ENCODE measurements at regions not wholly inside any gene's neighbourhood (a gene's known extent, or its start where the extent isn't known, plus 50 kb on each side); places are given as distances from the start of the nearest gene placed in this dataset.
"Not testable (repeated sequence)": the region's sequence is repeated elsewhere in the genome, so short reads cannot be mapped to it uniquely, and the experiment has no call there.

- H3K79me2 ChIP-seq (ENCODE audit: control insufficient read depth, insufficient read depth, low read length): no peaks in the 10 kb centered on the region
- Mint-ChIP-seq H3K4me3 (no peak overlapping the region), H3K9me3 (ENCODE audit: insufficient read depth) (no peaks in the 10 kb centered on the region), H3K4me1 (no peaks in the 10 kb centered on the region), H3K27me3 (no peaks in the 10 kb centered on the region), H3K27ac (no peak overlapping the region)
- intact Hi-C loops (cut with micrococcal nuclease): no loop called here
- WGBS (ENCODE audit: insufficient coverage): 72% methylated on average over 3 of the region's 3 CpGs
- POLR2A ChIA-PET: no interaction called here
- TF ChIP-seq EZH2 (IDR thresholded peaks at IDR 0.05; ENCODE audit: borderline replicate concordance, insufficient read depth, low read depth, low read length, poor library complexity, severe bottlenecking) (no peak), CTCF (IDR thresholded peaks at IDR 0.05) (no peak)
- H4K20me1 ChIP-seq (ENCODE audit: control insufficient read depth, insufficient read depth, low read length, poor library complexity, severe bottlenecking): no peaks in the 10 kb centered on the region
- no peak overlapping the region for H2AFZ ChIP-seq (ENCODE audit: insufficient read depth, low read depth, low read length, poor library complexity, severe bottlenecking)
- no peak overlapping the region for H3K9ac ChIP-seq (ENCODE audit: low read length)
- H3K36me3 ChIP-seq (replicated peaks in 1 of 2; ENCODE audit: control extremely low read depth in 1 of 2, control insufficient read depth in 1 of 2, extremely low read depth in 1 of 2, insufficient read depth in 2 of 2, low read length in 1 of 2): no peaks in the 10 kb centered on the region
- no peak for DNase-seq
- H3K4me1 ChIP-seq (ENCODE audit: control insufficient read depth in 2 of 2, insufficient read depth in 2 of 2, low read length in 2 of 2): no peaks in the 10 kb centered on the region
- no peak overlapping the region for H3K4me2 ChIP-seq (replicated peaks; ENCODE audit: low read depth, low read length, poor library complexity, severe bottlenecking)
- no peaks in the 10 kb centered on the region for H3K9me3 ChIP-seq (ENCODE audit: control extremely low read depth in 1 of 3, control insufficient read depth in 2 of 3, insufficient read depth in 1 of 3, low read length in 2 of 3)
- no peak for ATAC-seq (ENCODE audit: low read depth)
- H3K27me3 ChIP-seq (replicated peaks in 1 of 4; ENCODE audit: control extremely low read depth in 1 of 4, control insufficient read depth in 3 of 4, insufficient read depth in 4 of 4, low read length in 3 of 4): no peaks in the 10 kb centered on the region
- CTCF ChIA-PET: interaction anchor here (0.6 kb wide), 1 partner anchor 41 kb away, joined by 5 read pairs; no protein-coding TSS in a partner anchor
- H3K4me3 ChIP-seq (ENCODE audit: control extremely low read depth in 1 of 5, extremely low read depth in 1 of 5, insufficient read depth in 1 of 5, low read depth in 2 of 5, low read length in 4 of 5): no peak overlapping the region
- H3K27ac ChIP-seq (ENCODE audit: low read length in 2 of 2): no peak overlapping the region
Observed at GRCh38 chr10:64350665-64351064, 829.5 kb downstream of the REEP3 start.

- no peak overlapping the region for H2AFZ ChIP-seq (ENCODE audit: insufficient read depth, low read depth, low read length, poor library complexity, severe bottlenecking)
- 96% methylated on average over 2 of the region's 4 CpGs for WGBS (ENCODE audit: insufficient coverage)
- H3K9me3 ChIP-seq (ENCODE audit: control extremely low read depth in 1 of 3, control insufficient read depth in 2 of 3, insufficient read depth in 1 of 3, low read length in 2 of 3): peaks cover 0 to 2% (median 0%) of the 10 kb centered on the region in 3 donors
- H3K4me3 Mint-ChIP-seq: no peak overlapping the region
- H3K79me2 ChIP-seq (ENCODE audit: control insufficient read depth, insufficient read depth, low read length): no peaks in the 10 kb centered on the region
- H3K4me1 Mint-ChIP-seq: no peaks in the 10 kb centered on the region
- H3K27ac Mint-ChIP-seq: no peak overlapping the region
- H3K4me1 ChIP-seq (ENCODE audit: control insufficient read depth in 2 of 2, insufficient read depth in 2 of 2, low read length in 2 of 2): no peaks in the 10 kb centered on the region
- no peak overlapping the region for H3K9ac ChIP-seq (ENCODE audit: low read length)
- ChIA-PET POLR2A (no interaction called here), CTCF (no interaction called here)
- no peak overlapping the region for H3K4me2 ChIP-seq (replicated peaks; ENCODE audit: low read depth, low read length, poor library complexity, severe bottlenecking)
- intact Hi-C loops (cut with micrococcal nuclease): no loop called here
- H3K27ac ChIP-seq (ENCODE audit: low read length in 2 of 2): no peak overlapping the region
- no peak for TF ChIP-seq CTCF (IDR thresholded peaks at IDR 0.05)
- TF ChIP-seq EZH2 (IDR thresholded peaks at IDR 0.05; ENCODE audit: borderline replicate concordance, insufficient read depth, low read depth, low read length, poor library complexity, severe bottlenecking): no peak
- H3K27me3 Mint-ChIP-seq: no peaks in the 10 kb centered on the region
- no peaks in the 10 kb centered on the region for H3K36me3 ChIP-seq (replicated peaks in 1 of 2; ENCODE audit: control extremely low read depth in 1 of 2, control insufficient read depth in 1 of 2, extremely low read depth in 1 of 2, insufficient read depth in 2 of 2, low read length in 1 of 2)
- ATAC-seq (ENCODE audit: low read depth) (no peak), DNase-seq (no peak)
- no peak overlapping the region for H3K4me3 ChIP-seq (ENCODE audit: control extremely low read depth in 1 of 5, extremely low read depth in 1 of 5, insufficient read depth in 1 of 5, low read depth in 2 of 5, low read length in 4 of 5)
- H4K20me1 ChIP-seq (ENCODE audit: control insufficient read depth, insufficient read depth, low read length, poor library complexity, severe bottlenecking): no peaks in the 10 kb centered on the region
- peaks cover 2% of the 10 kb centered on the region for H3K9me3 Mint-ChIP-seq (ENCODE audit: insufficient read depth)
- H3K27me3 ChIP-seq (replicated peaks in 1 of 4; ENCODE audit: control extremely low read depth in 1 of 4, control insufficient read depth in 3 of 4, insufficient read depth in 4 of 4, low read length in 3 of 4): no peaks in the 10 kb centered on the region
Observed at GRCh38 chr10:64358907-64359306, 837.7 kb downstream of the REEP3 start.

GRCh38 chr10:64360240-64360639, 839.0 kb downstream of the REEP3 start:
- H3K9me3 ChIP-seq (ENCODE audit: control extremely low read depth in 1 of 3, control insufficient read depth in 2 of 3, insufficient read depth in 1 of 3, low read length in 2 of 3); H3K27me3 Mint-ChIP-seq; H3K4me3 ChIP-seq (ENCODE audit: control extremely low read depth in 1 of 5, extremely low read depth in 1 of 5, insufficient read depth in 1 of 5, low read depth in 2 of 5, low read length in 4 of 5); H3K27me3 ChIP-seq (replicated peaks in 1 of 4; ENCODE audit: control extremely low read depth in 1 of 4, control insufficient read depth in 3 of 4, insufficient read depth in 4 of 4, low read length in 3 of 4); H3K36me3 ChIP-seq (replicated peaks in 1 of 2; ENCODE audit: control extremely low read depth in 1 of 2, control insufficient read depth in 1 of 2, extremely low read depth in 1 of 2, insufficient read depth in 2 of 2, low read length in 1 of 2); H3K4me3 Mint-ChIP-seq; CTCF ChIA-PET; H4K20me1 ChIP-seq (ENCODE audit: control insufficient read depth, insufficient read depth, low read length, poor library complexity, severe bottlenecking); intact Hi-C loops (cut with micrococcal nuclease); H3K4me1 Mint-ChIP-seq; H3K27ac ChIP-seq (ENCODE audit: low read length in 2 of 2); H3K4me2 ChIP-seq (replicated peaks; ENCODE audit: low read depth, low read length, poor library complexity, severe bottlenecking); H3K9me3 Mint-ChIP-seq (ENCODE audit: insufficient read depth); H3K4me1 ChIP-seq (ENCODE audit: control insufficient read depth in 2 of 2, insufficient read depth in 2 of 2, low read length in 2 of 2); H3K9ac ChIP-seq (ENCODE audit: low read length); DNase-seq; H2AFZ ChIP-seq (ENCODE audit: insufficient read depth, low read depth, low read length, poor library complexity, severe bottlenecking); POLR2A ChIA-PET; H3K27ac Mint-ChIP-seq; H3K79me2 ChIP-seq (ENCODE audit: control insufficient read depth, insufficient read depth, low read length); ATAC-seq (ENCODE audit: low read depth): not testable (repeated sequence)
- 89% methylated on average over 6 of the region's 6 CpGs for WGBS (ENCODE audit: insufficient coverage)

All from B cell (primary cell).